Pancreas (tissue), 10 donors: ENCODE measurements at regions not wholly inside any gene's neighbourhood (a gene's known extent, or its start where the extent isn't known, plus 50 kb on each side); places are given as distances from the start of the nearest gene placed in this dataset.
A peak's percentile ranks its signal among the peaks of the same experiment; 100 is the strongest.

Source experiments
- ATAC-seq, 4 donors: fragments of 200-7000 bp; cut with Tn5 transposase; one replicate each; pipeline versions ENCODE4 v1.8.0 to v1.9.1; 2020; ENCODE audit warnings: mild to moderate bottlenecking in 4 of 4, moderate library complexity in 4 of 4
- DNase-seq, 6 donors: peaks; one replicate each; pipeline ENCODE4 v3.0.0-alpha.2; 2020
- FAIRE-seq: peaks from 2 replicates; lab custom pipeline; 2012; peaks lifted over from hg19 to GRCh38; lab: Jason Lieb, UNC
- H3K27ac ChIP-seq, 4 donors: fragments of 200-600 bp; sonication (generic); 1 replicate in 3 of 4; 2 replicates in 1 of 4; pipeline versions ENCODE4 v1.5.0 to v1.8.0; 2020
- H3K27me3 ChIP-seq, 4 donors: fragments of 200-600 bp; one replicate each; pipeline ENCODE4 v1.8.0; 2021
- H3K36me3 ChIP-seq, 3 donors: fragments of 200-600 bp; sonication (generic) in 1 of 3; one replicate each; pipeline versions ENCODE4 v1.5.0 to v1.8.0; 2020 to 2021
- H3K4me1 ChIP-seq, 3 donors: fragments of 200-600 bp; one replicate each; pipeline ENCODE4 v1.8.0; 2021
- H3K4me3 ChIP-seq, 4 donors: fragments of 200-600 bp; sonication (generic) in 2 of 4; one replicate each; pipeline versions ENCODE4 v1.5.0 to v1.8.0; 2020 to 2021
- H3K9me3 ChIP-seq, 4 donors: fragments of 200-600 bp; one replicate each; pipeline ENCODE4 v1.8.0; 2021
- CTCF ChIP-seq, 4 donors: fragments of 200-600 bp; sonication (generic) in 3 of 4; IDR thresholded peaks; one replicate each; pipeline versions ENCODE4 v1.5.0 to v1.8.0; 2021; ENCODE audit warnings: antibody characterized with exemption in 4 of 4
- WGBS, 2 donors: extraction: QIAGEN DNeasy Blood & Tissue Kit; methylation state at CpG; one replicate each; pipeline ENCODE4 v1.1.7; 2013; 5-methylcytosine and 5-hydroxymethylcytosine counted together
- intact Hi-C, 3 donors: fragments of 100-400 bp; cut with DNase I; formaldehyde crosslinking; loops; one replicate each; pipeline versions ENCODE4 v1.11.1 to v1.14.2; 2022
- donor health status: healthy with polysubstance abuse.
- donor health status: DM: no; HTN: no; CAD: no; lungs with moderate emphysema.
- donor health status: DM: no; HTN: no; CAD: no.
- donor health status: control.
- donor health status: control.
- donor health status: Bipolar disorder and iron deficiency.
- donor health status: DM: yes; HTN: yes; CAD: no.
- donor health status: DM: no; HTN: no; CAD: no.
- donor health status: DM: no; HTN: no; CAD: no.
- donor health status: DM: yes; HTN: yes; CAD: no.

DNA sequence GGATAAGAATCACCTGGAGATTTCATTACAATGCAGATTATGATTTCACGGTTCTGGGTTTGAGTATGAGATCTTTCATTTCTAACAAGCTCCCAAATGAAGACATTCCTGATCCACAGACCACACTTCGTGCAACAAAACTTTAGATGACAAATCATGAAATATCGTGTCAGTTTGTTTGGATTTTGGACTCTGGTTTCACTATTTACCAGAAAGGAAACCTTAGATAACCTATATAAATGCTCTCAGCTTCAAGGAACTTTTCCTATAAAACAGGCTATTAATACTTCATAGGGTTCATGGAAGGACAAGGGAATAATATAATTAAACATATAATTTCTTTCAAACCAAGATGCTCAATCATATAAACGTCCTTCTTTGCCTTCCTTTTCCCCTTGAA lies 930.5 kb upstream of the SLC10A2 start:
- 46 to 69% methylated on average over 4 of the region's 4 CpGs for WGBS, 2 donors
- DNase-seq (no peak), FAIRE-seq (no peak), ATAC-seq (no peak)
- no peak overlapping the region for H3K4me3 ChIP-seq
- intact Hi-C loops: no loop called here
- H3K4me1 ChIP-seq: no peaks in the 10 kb centered on the region
- H3K27me3 ChIP-seq: peaks cover 0 to 5% (median 0%) of the 10 kb centered on the region in 4 donors
- H3K9me3 ChIP-seq: no peaks in the 10 kb centered on the region
- no peak for TF ChIP-seq CTCF (IDR thresholded peaks at IDR 0.05)
- no peaks in the 10 kb centered on the region for H3K36me3 ChIP-seq
- H3K27ac ChIP-seq: no peak overlapping the region

- intact Hi-C loops: no loop called here
- H3K4me1 ChIP-seq: no peaks in the 10 kb centered on the region
- 81 to 96% methylated on average over 3 of the region's 3 CpGs for WGBS, 2 donors
- no peak overlapping the region for H3K4me3 ChIP-seq
- TF ChIP-seq CTCF (IDR thresholded peaks at IDR 0.05): no peak
- FAIRE-seq (no peak), ATAC-seq (no peak), DNase-seq (no peak)
- no peaks in the 10 kb centered on the region for H3K27me3 ChIP-seq
- H3K36me3 ChIP-seq: no peaks in the 10 kb centered on the region
- H3K27ac ChIP-seq: no peak overlapping the region
- H3K9me3 ChIP-seq: no peaks in the 10 kb centered on the region
Measured at GRCh38 chr13:103983948-103984347, 917.7 kb upstream of the SLC10A2 start.

- DNase-seq: no peak
- no peak for TF ChIP-seq CTCF (IDR thresholded peaks at IDR 0.05)
- Histone ChIP-seq H3K9me3 (no peaks in the 10 kb centered on the region), H3K4me1 (peaks cover 0 to 7% (median 6%) of the 10 kb centered on the region in 3 donors), H3K27ac (no peak overlapping the region), H3K4me3 (no peak overlapping the region), H3K36me3 (no peaks in the 10 kb centered on the region), H3K27me3 (no peaks in the 10 kb centered on the region)
- 73 to 78% methylated on average over 1 of the region's 1 CpG for WGBS, 2 donors
- ATAC-seq: peak in 2 of 4 donors; percentile 66 to 89
- intact Hi-C loops: no loop called here
- no peak for FAIRE-seq
Measured at GRCh38 chr13:103976371-103976770, 910.2 kb upstream of the SLC10A2 start.

- H3K36me3 ChIP-seq: no peaks in the 10 kb centered on the region
- no peaks in the 10 kb centered on the region for H3K9me3 ChIP-seq
- peak; percentile 5 for FAIRE-seq
- H3K4me3 ChIP-seq: no peak overlapping the region
- intact Hi-C loops: no loop called here
- 86 to 98% methylated on average over 1 of the region's 1 CpG for WGBS, 2 donors
- no peak for ATAC-seq
- H3K27ac ChIP-seq: no peak overlapping the region
- peaks cover 0 to 7% (median 6%) of the 10 kb centered on the region in 3 donors for H3K4me1 ChIP-seq
- TF ChIP-seq CTCF (IDR thresholded peaks at IDR 0.05): no peak
- no peak for DNase-seq
- no peaks in the 10 kb centered on the region for H3K27me3 ChIP-seq
Measured at GRCh38 chr13:103973740-103974139, 907.5 kb upstream of the SLC10A2 start.

GRCh38 chr13:103969520-103970050 lies 903.4 kb upstream of the SLC10A2 start:
- Histone ChIP-seq H3K9me3 (no peaks in the 10 kb centered on the region), H3K27ac (no peak overlapping the region), H3K27me3 (no peaks in the 10 kb centered on the region), H3K4me1 (no peaks in the 10 kb centered on the region), H3K36me3 (no peaks in the 10 kb centered on the region), H3K4me3 (no peak overlapping the region)
- no peak for FAIRE-seq
- ATAC-seq: no peak
- 60 to 72% methylated on average over 4 of the region's 4 CpGs for WGBS, 2 donors
- TF ChIP-seq CTCF (IDR thresholded peaks at IDR 0.05): no peak
- DNase-seq: no peak
- intact Hi-C loops: no loop called here
